Chondrocyte (in vitro differentiated cells): ENCODE measurements at regions not wholly inside any gene's neighbourhood (a gene's known extent, or its start where the extent isn't known, plus 50 kb on each side); places are given as distances from the start of the nearest gene placed in this dataset.
A peak's percentile ranks its signal among the peaks of the same experiment; 100 is the strongest.

Experiments used
- DNase-seq: peaks from one replicate; pipeline ENCODE4 v3.0.0; 2021; ENCODE audit warnings: mixed read lengths, low spot score
- H3K27ac Mint-ChIP-seq: one replicate; pipeline ENCODE4 v1.8.0; 2021; ENCODE audit warnings: mild to moderate bottlenecking, moderate library complexity, mixed read lengths; ENCODE audit not compliant: unreplicated experiment
- H3K27me3 Mint-ChIP-seq: 2 replicates; pipeline ENCODE4 v1.8.0; 2021; ENCODE audit warnings: low read depth, mixed read lengths
- H3K36me3 Mint-ChIP-seq: 2 replicates; pipeline ENCODE4 v1.8.0; 2021; ENCODE audit warnings: low read depth, mixed read lengths
- H3K4me1 Mint-ChIP-seq: 2 replicates; pipeline ENCODE4 v1.8.0; 2021; ENCODE audit warnings: low read depth, mild to moderate bottlenecking, mixed read lengths
- H3K4me3 Mint-ChIP-seq: one replicate; pipeline ENCODE4 v1.8.0; 2021; ENCODE audit warnings: mild to moderate bottlenecking, moderate library complexity, mixed read lengths; ENCODE audit not compliant: unreplicated experiment
- H3K9me3 Mint-ChIP-seq: 2 replicates; pipeline ENCODE4 v1.8.0; 2021; ENCODE audit warnings: low read depth, mixed read lengths
- TF ChIP-seq, protein P1 (sequence below): fragments of 200-600 bp; sonication (generic); IDR thresholded peaks from 2 replicates; pipeline ENCODE4 v1.5.0; 2021; ENCODE audit warnings: antibody characterized with exemption, mild to moderate bottlenecking, moderate library complexity

DNA sequence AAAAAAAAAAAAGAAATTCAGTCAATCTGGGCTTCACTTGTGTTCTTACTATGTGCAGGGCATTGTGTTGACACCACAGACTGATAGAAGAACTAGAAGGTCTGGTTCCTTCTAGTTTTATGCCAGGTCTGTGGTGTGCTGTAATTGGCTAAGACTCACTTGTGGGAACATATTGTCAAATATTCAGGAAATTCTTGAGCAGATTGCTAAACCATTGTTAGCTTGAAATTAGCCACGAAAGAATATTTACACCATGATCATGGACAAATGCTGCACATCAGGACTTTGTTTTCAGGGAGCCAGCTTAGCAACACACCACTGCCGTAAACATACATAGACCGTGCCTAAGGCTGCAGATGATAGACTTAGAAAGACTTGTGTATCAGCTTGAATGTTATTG is 74.6 kb downstream of the GTPBP8 start:
- no peak overlapping the region for H3K4me3 Mint-ChIP-seq
- peaks cover 25% of the 10 kb centered on the region for H3K4me1 Mint-ChIP-seq
- peaks cover 1% of the 10 kb centered on the region for H3K36me3 Mint-ChIP-seq
- H3K9me3 Mint-ChIP-seq, result peaks cover 14% of the 10 kb centered on the region
- H3K27me3 Mint-ChIP-seq, result no peaks in the 10 kb centered on the region
- no peak overlapping the region for H3K27ac Mint-ChIP-seq
- TF ChIP-seq, protein P1, sequence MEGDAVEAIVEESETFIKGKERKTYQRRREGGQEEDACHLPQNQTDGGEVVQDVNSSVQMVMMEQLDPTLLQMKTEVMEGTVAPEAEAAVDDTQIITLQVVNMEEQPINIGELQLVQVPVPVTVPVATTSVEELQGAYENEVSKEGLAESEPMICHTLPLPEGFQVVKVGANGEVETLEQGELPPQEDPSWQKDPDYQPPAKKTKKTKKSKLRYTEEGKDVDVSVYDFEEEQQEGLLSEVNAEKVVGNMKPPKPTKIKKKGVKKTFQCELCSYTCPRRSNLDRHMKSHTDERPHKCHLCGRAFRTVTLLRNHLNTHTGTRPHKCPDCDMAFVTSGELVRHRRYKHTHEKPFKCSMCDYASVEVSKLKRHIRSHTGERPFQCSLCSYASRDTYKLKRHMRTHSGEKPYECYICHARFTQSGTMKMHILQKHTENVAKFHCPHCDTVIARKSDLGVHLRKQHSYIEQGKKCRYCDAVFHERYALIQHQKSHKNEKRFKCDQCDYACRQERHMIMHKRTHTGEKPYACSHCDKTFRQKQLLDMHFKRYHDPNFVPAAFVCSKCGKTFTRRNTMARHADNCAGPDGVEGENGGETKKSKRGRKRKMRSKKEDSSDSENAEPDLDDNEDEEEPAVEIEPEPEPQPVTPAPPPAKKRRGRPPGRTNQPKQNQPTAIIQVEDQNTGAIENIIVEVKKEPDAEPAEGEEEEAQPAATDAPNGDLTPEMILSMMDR, result no peak
- DNase-seq, result no peak

GRCh38 chr3:113070072-113070640 is 79.4 kb downstream of the GTPBP8 start:
- H3K27ac Mint-ChIP-seq, result peak overlapping the region; percentile 34

GRCh38 chr3:113070681-113071113 is 79.9 kb downstream of the GTPBP8 start:
- Mint-ChIP-seq H3K4me1 (peaks cover 14% of the 10 kb centered on the region), H3K27me3 (no peaks in the 10 kb centered on the region), H3K36me3 (peaks cover 1% of the 10 kb centered on the region), H3K27ac (peak overlapping the region; percentile 34), H3K9me3 (peaks cover 5% of the 10 kb centered on the region), H3K4me3 (no peak overlapping the region)
- no peak for DNase-seq
- TF ChIP-seq, protein P1, result no peak

More at GRCh38 chr3:113070072-113070640, 79.4 kb downstream of the GTPBP8 start:
- Mint-ChIP-seq H3K4me1 (peaks cover 14% of the 10 kb centered on the region), H3K9me3 (peaks cover 6% of the 10 kb centered on the region), H3K4me3 (no peak overlapping the region), H3K36me3 (peaks cover 1% of the 10 kb centered on the region), H3K27me3 (no peaks in the 10 kb centered on the region)
- TF ChIP-seq, protein P1, result no peak
- no peak for DNase-seq

DNA sequence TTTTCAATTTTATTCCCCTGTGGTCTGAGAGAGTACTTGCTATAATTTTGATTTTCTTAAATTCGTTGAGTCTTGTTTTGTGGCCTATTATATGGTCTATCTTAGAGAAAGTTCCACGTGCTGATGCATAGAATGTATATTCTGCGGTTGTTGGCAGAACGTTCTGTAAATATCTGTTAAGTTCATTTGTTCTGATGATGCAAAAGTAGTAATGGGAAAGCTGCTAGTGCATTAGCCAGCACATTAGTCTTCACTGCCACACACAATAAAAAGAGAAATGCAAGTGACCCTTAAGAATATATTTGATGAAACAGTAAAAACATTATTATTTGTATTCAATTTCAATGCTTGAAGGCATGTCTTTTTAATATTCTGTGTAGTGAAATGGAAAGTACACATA is 84.8 kb downstream of the GTPBP8 start:
- Mint-ChIP-seq H3K27me3 (no peaks in the 10 kb centered on the region), H3K4me1 (peaks cover 18% of the 10 kb centered on the region), H3K36me3 (no peaks in the 10 kb centered on the region), H3K4me3 (no peak overlapping the region), H3K27ac (no peak overlapping the region), H3K9me3 (no peaks in the 10 kb centered on the region)
- TF ChIP-seq, protein P1, result no peak
- no peak for DNase-seq

DNA sequence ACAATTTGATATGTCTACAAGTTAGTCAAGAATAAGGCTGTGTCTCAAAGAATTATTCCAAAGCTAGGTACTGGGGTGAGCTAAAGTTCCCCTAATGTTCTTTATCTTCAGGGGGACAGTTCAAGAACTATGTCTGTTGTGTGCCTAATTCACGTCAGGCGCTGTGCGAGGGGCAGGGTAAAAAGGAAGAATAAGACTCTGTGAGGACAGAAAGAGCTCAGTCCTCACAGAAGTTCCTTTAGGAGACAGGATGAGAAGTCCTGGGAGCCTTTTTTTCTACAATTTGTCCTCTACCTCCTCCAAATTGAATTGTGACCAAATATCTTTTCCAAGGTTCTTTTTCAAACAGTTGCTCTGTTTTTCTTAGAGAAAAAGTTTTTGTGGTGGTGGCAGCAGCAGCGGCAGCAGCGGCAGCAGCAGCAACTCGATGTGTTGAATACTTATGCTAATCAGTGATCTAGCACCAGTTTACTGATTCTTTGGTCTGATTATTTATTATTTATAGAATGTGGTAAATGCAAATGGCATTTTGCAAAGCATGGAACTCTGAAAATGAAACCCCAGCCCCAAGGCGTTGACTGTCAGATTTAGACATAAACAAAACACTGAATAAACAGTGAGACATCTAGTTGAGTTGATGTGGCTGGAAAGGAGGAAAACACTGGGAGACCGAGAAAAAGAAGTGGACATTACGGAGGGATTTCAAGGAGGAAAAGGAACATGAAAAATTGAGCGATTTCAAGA is 88.6 kb downstream of the GTPBP8 start:
- Mint-ChIP-seq H3K4me1 (peaks cover 12% of the 10 kb centered on the region), H3K27ac (peak overlapping the region; percentile 47), H3K36me3 (no peaks in the 10 kb centered on the region), H3K27me3 (no peaks in the 10 kb centered on the region), H3K4me3 (peak overlapping the region; percentile 60), H3K9me3 (no peaks in the 10 kb centered on the region)
- no peak for DNase-seq
- TF ChIP-seq, protein P1, result no peak
